Body of pancreas (tissue), 4 donors: ENCODE measurements at regions not wholly inside any gene's neighbourhood (a gene's known extent, or its start where the extent isn't known, plus 50 kb on each side); places are given as distances from the start of the nearest gene placed in this dataset.

ENCODE experiments used
- CTCF ChIP-seq, 7 experiments: fragments of 450-650 bp in 4 of 7; fragments of 200-600 bp in 3 of 7; sonication (generic) in 3 of 7; IDR thresholded peaks; one replicate each; pipeline ENCODE4 v1.5.1; 2016 to 2019; ENCODE audit warnings: antibody characterized with exemption in 7 of 7
- POLR2A ChIP-seq, 3 donors: fragments of 450-650 bp; IDR thresholded peaks; one replicate each; pipeline ENCODE4 v1.6.1; 2016; ENCODE audit warnings: antibody characterized with exemption in 3 of 3, mild to moderate bottlenecking in 2 of 3

- no peak for TF ChIP-seq CTCF (IDR thresholded peaks at IDR 0.05)
- TF ChIP-seq POLR2A (IDR thresholded peaks at IDR 0.05): no peak
Measured at GRCh38 chr9:108224716-108225115, 631.1 kb downstream of the ACTL7B start.
